CD4-positive, alpha-beta T cell treated with Interleukin-6 at 100 ng/mL for 8 hours (primary cell): ENCODE measurements at regions not wholly inside any gene's neighbourhood (a gene's known extent, or its start where the extent isn't known, plus 50 kb on each side); places are given as distances from the start of the nearest gene placed in this dataset.

Experiments used
- DNase-seq: peaks from one replicate; pipeline ENCODE4 v3.0.0-alpha.2; 2020; ENCODE audit warnings: mixed read lengths, low spot score

GRCh38 chr13:97561182-97561581 lies 127.2 kb downstream of the RAP2A start:
- DNase-seq: no peak

GRCh38 chr13:97562962-97563361 lies 129.0 kb downstream of the RAP2A start:
- DNase-seq: no peak

GRCh38 chr13:97564956-97565355 lies 131.0 kb downstream of the RAP2A start:
- no peak for DNase-seq

DNA sequence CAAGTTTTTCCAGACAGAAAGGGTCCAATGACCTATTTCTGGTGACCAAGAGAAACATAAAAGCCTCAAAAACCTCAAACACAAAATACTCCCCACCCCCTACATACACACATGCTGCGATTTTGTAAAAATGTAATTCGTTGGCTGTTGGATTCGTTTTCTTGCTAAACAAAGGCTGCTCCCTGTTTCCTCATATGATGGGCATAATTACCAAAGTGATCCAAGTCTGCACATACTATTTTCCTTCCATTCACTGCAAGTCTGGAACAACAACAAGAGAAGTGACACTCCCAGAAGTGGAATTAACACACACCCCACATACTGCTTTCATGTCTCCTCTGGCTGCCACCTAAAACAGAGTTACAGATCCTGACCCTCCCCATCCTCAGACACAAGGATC lies 131.9 kb downstream of the RAP2A start:
- no peak for DNase-seq

- no peak for DNase-seq
These were observed 132.9 kb downstream of the RAP2A start for GRCh38 chr13:97566907-97567306.

- DNase-seq: no peak
These were observed 133.7 kb downstream of the RAP2A start for GRCh38 chr13:97567510-97568243.

DNA sequence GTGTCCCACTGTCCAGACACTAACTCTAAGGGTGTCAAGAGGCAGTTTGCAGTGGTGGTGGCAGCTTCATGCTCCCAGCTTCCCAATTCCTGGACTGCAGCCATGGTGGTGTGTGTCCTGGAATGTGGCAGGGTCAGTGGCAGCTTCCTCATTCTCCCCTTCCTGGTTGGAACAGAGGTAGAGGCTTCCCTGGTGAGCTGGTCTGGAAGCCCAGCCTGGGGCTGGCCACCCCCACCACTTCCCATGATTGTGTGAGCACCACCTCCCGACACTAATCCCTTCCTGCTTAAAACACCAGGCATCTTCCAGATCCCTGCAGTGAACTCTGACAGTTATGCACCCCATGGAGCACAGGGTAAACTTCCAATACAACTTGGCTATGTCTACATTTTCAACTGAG lies 134.9 kb downstream of the RAP2A start:
- DNase-seq: no peak

GRCh38 chr13:97569841-97570240 lies 135.9 kb downstream of the RAP2A start:
- DNase-seq: no peak

GRCh38 chr13:97570442-97570841 lies 136.5 kb downstream of the RAP2A start:
- no peak for DNase-seq

- no peak for DNase-seq
These were observed 139.0 kb downstream of the RAP2A start for GRCh38 chr13:97573011-97573410.

DNA sequence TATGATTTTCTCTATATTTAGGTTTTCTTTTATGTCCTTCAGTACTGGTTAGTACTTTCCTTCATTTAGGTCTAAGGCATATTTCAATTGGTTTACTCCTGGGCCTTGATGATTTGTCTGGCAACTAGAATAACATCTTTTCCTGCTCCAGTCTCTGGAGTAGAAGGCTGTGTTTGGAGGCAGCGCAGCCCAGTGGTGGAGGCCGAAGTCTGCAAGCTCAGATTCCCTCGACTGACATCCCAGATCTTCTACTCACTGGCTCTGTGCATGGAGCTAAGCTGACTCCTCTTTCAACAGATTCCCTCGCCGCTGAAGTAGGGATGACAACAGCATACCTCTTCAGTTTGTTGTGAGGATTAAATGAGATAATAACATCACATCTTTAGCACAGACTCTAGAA lies 141.0 kb downstream of the RAP2A start:
- DNase-seq: no peak

DNA sequence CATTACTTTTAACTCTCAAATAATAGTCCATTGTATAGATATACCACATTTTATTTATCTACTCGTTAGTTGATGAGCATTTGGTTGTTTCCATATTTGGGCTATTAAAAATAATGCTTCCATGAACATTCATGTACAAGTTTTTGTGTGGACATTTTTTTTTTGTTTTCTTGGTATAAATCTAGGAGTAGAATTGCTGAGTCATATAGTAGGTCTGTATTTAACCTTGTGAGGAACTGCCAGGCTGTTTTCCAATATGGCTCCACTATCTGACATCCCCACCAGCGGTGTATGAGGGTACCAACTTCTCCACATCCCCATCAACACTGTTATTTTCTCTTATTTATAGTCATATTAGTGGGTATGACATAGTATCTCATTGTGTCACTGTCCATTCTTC lies 143.1 kb downstream of the RAP2A start:
- DNase-seq: no peak

DNA sequence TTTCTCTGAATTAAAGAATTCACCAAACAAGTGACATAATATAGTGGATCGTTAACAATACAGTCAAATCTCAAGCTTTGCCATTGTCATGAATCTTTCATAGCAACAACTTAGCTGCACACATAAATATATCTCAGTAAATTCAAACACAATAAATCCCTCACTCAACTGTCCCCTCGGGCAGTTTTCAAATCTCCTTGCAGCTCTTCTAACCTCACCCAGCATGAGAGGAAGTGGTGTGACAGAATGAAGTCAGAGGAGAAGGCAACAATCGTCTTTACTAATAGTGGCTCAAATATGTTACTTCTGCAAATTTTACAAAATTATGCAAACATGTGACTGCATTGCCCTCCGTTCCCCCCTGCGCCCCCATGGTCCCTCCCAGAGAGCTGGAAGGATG lies 148.2 kb downstream of the RAP2A start:
- no peak for DNase-seq

GRCh38 chr13:97583907-97584497 lies 150.0 kb downstream of the RAP2A start:
- DNase-seq: no peak

DNA sequence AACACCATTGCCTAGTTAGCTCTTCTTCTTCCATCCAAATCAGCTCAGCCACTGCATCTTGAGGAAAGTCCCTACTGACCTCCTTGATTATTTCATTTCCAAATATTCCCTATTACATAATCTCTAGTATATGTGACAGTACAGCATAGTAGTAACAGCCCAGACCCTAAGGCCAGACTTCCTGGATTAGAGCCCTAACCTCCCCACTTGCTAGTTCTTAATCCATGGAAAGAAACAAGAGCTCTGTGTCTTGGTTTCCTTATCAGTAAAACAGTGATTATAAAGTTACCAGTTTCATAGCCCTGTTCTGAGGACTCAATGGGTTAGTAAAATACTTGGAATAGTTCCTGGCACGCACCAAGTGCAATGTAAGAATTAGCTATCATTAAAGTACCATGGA lies 153.0 kb downstream of the RAP2A start:
- no peak for DNase-seq

DNA sequence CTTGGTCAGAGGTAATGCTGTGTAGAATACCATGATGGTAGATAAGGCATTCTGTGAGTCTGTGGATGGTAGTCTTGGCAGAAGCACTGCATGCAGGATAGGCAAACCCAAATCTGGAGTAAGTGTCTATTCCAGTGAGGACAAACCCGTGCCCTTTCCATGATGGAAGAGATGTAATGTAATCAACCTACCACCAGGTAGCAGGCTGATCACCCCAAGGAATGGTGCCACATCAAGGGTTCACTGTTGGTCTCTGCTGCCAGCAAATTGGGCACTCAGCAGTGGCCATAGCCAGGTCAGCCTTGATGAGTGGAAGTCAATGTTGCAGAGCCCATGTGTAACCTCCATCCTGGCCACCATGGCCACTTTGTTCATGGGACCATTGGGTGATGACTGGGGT lies 155.0 kb downstream of the RAP2A start:
- DNase-seq: no peak

DNA sequence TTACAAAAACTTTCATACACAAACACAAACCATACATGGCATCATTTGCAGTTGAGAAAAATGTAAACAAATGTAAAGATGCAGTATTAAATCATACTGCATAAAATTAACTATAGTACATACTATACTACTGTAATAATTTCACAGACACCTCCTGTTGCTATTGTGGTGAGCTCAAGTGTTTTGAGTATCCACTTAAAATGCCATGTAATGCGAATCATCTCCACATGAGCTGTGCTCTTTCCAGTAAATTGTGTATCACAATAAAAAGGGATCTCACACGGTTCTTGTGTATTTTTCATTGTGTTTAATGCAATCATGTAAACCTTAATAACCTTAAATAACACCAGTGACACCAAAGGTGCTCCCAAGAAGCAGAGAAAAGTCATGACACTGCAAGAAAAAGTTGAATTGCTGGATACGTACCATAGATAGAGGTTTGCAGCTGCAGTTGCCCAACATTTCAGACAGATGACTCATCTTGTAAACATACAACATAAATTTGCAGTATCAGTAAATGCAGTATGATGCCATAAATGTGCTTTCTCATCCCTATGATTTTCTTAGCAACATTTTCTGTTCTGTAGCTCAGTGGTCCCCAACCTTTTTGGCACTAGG lies 166.6 kb downstream of the RAP2A start:
- DNase-seq: no peak

- no peak for DNase-seq
These were observed 181.3 kb downstream of the RAP2A start for GRCh38 chr13:97615266-97615665.

DNA sequence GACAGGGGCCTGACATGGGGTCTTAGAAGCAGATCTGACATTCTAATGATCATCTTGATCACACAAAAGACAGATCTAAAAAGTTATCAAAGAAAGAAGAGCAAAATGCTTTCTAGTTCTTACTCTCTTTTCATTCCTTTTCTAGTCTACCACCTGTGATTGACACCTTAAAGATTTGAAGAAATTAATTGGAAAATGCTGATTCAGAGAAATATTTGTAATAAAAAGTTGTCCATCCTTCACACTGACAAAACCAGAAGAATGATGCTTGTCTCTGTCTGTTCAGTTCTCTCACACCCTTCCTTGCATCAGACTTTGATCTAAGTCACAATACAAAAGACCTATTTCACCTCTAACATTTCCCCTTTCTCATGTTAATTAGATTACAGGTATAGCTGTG lies 182.4 kb downstream of the RAP2A start:
- DNase-seq: no peak

DNA sequence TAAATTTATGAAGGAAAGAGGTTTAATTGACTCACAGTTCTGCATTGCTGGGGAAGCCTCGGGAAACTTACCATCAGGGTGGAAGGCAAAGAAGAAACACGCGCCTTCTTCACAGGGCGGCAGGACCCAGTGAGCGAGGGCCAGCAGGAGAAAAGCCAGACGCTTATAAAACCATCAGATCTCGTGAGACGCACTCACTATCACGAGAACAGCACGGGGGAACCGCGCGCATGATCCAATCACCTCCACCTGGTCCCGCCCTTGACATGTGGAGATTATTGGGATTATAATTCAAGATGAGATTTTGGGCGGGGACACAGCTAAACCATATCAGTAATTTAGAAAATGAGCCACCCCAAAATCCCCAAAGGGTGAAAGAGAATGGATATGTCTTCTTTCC lies 187.1 kb downstream of the RAP2A start:
- DNase-seq: no peak

DNA sequence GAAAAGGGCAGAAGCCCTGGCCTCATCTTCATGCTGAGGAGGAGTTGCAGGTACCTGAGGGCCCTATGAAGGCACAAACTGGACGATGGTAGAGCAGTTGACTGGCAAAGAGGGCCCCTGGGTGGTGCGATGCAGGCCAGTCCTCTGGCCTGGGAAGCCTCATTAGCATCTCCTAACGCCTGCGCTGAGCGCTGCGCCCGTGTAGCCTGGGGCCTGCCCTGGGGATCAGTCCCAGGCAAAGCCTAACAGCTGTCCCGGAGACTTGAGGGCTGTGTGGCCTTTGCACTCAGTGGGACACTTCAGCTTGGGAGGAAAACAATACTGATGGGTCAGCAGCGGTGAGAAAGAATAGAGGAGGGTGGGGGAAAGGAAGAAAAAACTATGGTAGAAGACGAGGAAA lies 187.7 kb downstream of the RAP2A start:
- no peak for DNase-seq

DNA sequence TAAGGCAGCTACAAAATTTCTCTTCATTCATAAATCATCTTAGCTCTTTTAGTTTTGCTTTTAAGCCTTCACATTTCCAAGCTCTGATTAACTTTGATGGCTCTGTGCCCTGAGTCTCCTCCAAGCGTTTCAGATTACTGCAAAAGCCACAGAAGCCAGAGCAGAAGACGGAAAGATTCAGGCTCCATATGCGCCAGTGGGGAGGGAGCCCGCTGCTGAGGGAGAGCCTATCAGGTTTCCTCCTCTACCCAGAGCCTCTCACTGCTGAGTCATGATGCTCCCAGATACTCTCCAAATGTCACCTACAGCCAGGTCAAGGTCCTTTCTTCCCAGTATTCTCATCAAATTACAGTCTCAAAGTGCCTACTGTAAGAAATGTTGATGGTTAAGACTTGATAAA lies 193.6 kb downstream of the RAP2A start:
- DNase-seq: no peak

DNA sequence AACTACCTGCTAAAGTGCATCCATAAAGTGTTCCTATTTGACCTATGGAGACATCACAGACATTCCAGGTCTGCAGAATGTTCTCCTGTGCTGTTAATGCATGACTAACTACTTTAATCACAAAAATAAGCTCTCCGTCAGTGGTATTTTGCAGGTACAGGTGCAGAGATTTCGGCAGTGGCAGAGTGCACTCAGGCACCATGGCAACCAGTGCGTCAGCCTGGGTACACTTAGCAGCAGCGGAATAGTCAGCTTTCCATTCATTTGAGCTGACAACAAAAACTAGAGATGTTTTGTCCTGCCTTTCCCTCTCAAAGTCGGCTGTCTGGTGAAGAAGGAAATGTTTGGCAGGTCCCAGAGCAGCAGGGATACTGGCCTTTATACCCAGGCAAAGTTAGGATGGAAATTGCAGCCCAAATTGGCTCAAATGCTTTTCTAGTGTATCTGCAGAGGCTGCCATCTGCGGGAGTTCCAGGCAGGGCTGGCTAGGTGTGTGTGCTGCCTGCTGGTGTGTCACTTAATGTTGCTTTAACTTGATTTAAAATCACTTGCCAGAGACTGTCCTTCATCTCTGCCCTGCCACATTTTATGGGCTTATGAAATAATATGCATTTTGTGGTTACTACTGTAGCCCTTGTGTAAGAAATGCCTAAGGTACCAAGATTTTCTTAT lies 195.8 kb downstream of the RAP2A start:
- DNase-seq: no peak
